GM23338 (cell line): ENCODE measurements at regions not wholly inside any gene's neighbourhood (a gene's known extent, or its start where the extent isn't known, plus 50 kb on each side); places are given as distances from the start of the nearest gene placed in this dataset.

ENCODE experiments used
- ATAC-seq: fragments of 200-7000 bp; cut with Tn5 transposase; 3 replicates; pipeline ENCODE4 v1.9.1; 2020
- DNase-seq: peaks from one replicate; pipeline ENCODE4 v3.0.0-alpha.2; 2015; ENCODE audit warnings: low spot score
- H2AFZ ChIP-seq: fragments of 200-600 bp; sonication (generic); 2 replicates; pipeline ENCODE4 v1.8.0; 2016; ENCODE audit warnings: antibody characterized with exemption, mild to moderate bottlenecking, moderate library complexity
- H3F3A ChIP-seq: fragments of 200-600 bp; sonication (generic); replicated peaks from 2 replicates; pipeline ENCODE4 v1.8.0; 2017; ENCODE audit warnings: antibody characterized with exemption, mixed run types, low read depth
- H3K27ac ChIP-seq: fragments of 200-600 bp; sonication (generic); 2 replicates; pipeline ENCODE4 v1.6.1; 2016; ENCODE audit warnings: low read depth
- H3K27me3 ChIP-seq: fragments of 200-600 bp; sonication (generic); 2 replicates; pipeline ENCODE4 v1.8.0; 2016; ENCODE audit warnings: mild to moderate bottlenecking, mixed run types, moderate library complexity; ENCODE audit not compliant: insufficient read depth
- H3K36me3 ChIP-seq: fragments of 200-600 bp; sonication (generic); 2 replicates; pipeline ENCODE4 v1.8.0; 2016; ENCODE audit warnings: mild to moderate bottlenecking; ENCODE audit not compliant: insufficient read depth
- H3K4me1 ChIP-seq: fragments of 200-600 bp; sonication (generic); 2 replicates; pipeline ENCODE4 v1.8.0; 2016; ENCODE audit warnings: mild to moderate bottlenecking, moderate library complexity; ENCODE audit not compliant: insufficient read depth
- H3K4me2 ChIP-seq: fragments of 200-600 bp; sonication (generic); 2 replicates; pipeline ENCODE4 v1.7.1; 2017; ENCODE audit warnings: mixed run types
- H3K4me3 ChIP-seq: fragments of 200-600 bp; sonication (generic); 2 replicates; pipeline ENCODE4 v1.6.1; 2016; ENCODE audit warnings: mixed run types
- H3K79me2 ChIP-seq: fragments of 200-600 bp; sonication (generic); replicated peaks from 2 replicates; pipeline ENCODE4 v1.8.0; 2017; ENCODE audit warnings: mild to moderate bottlenecking; ENCODE audit not compliant: insufficient read depth
- H3K9me2 ChIP-seq: fragments of 200-600 bp; sonication (generic); 2 replicates; pipeline ENCODE4 v1.8.0; 2017; ENCODE audit not compliant: insufficient read depth
- H4K20me1 ChIP-seq: fragments of 200-600 bp; sonication (generic); replicated peaks from 2 replicates; pipeline ENCODE4 v1.8.0; 2017; ENCODE audit warnings: mild to moderate bottlenecking; ENCODE audit not compliant: insufficient read depth
- H3K27ac Mint-ChIP-seq: 2 replicates; pipeline ENCODE4 v1.8.0; 2020; ENCODE audit warnings: inconsistent platforms, mild to moderate bottlenecking, moderate library complexity, mixed read lengths
- H3K27me3 Mint-ChIP-seq: 3 replicates; pipeline ENCODE4 v1.8.0; 2022; ENCODE audit warnings: low read depth, mild to moderate bottlenecking, moderate library complexity, mixed read lengths, inconsistent platforms; ENCODE audit not compliant: insufficient read depth, poor library complexity
- H3K36me3 Mint-ChIP-seq: 3 replicates; pipeline ENCODE4 v1.8.0; 2021; ENCODE audit warnings: low read depth, mild to moderate bottlenecking, inconsistent platforms, moderate library complexity, mixed read lengths
- H3K4me1 Mint-ChIP-seq: 3 replicates; pipeline ENCODE4 v1.8.0; 2020; ENCODE audit warnings: mild to moderate bottlenecking, inconsistent platforms, mixed read lengths
- H3K4me3 Mint-ChIP-seq: 3 replicates; pipeline ENCODE4 v1.8.0; 2021; ENCODE audit warnings: moderate library complexity, mild to moderate bottlenecking, inconsistent platforms, mixed read lengths
- H3K9me3 Mint-ChIP-seq: 3 replicates; pipeline ENCODE4 v1.8.0; 2020; ENCODE audit warnings: moderate library complexity, mild to moderate bottlenecking, inconsistent platforms, mixed read lengths
- EZH2 ChIP-seq: fragments of 200-600 bp; sonication (generic); IDR thresholded peaks from one replicate; pipeline ENCODE4 v1.8.0; 2017; ENCODE audit warnings: antibody characterized with exemption, mild to moderate bottlenecking, low read depth; ENCODE audit not compliant: unreplicated experiment
- EZH2phosphoT487 ChIP-seq: fragments of 200-600 bp; sonication (generic); IDR thresholded peaks from one replicate; pipeline ENCODE4 v1.8.1; 2018; ENCODE audit warnings: antibody characterized with exemption; ENCODE audit not compliant: unreplicated experiment
- JUNB ChIP-seq: IDR thresholded peaks from one replicate; pipeline ENCODE4 v1.6.1; 2016; ENCODE audit warnings: antibody characterized with exemption; ENCODE audit not compliant: unreplicated experiment
- NANOG ChIP-seq: IDR thresholded peaks from 2 replicates; pipeline ENCODE4 v1.6.1; 2016; ENCODE audit warnings: antibody characterized with exemption, borderline replicate concordance
- POLR2AphosphoS5 ChIP-seq: IDR thresholded peaks from 2 replicates; pipeline ENCODE4 v1.6.1; 2016; ENCODE audit warnings: antibody characterized with exemption, low read depth
- STAT1 ChIP-seq: IDR thresholded peaks from one replicate; pipeline ENCODE4 v1.6.1; 2016; ENCODE audit warnings: antibody characterized with exemption; ENCODE audit not compliant: unreplicated experiment
- ZNF114 ChIP-seq: fragments of 250-450 bp; sonication (Bioruptor Pico); IDR thresholded peaks from 2 replicates; pipeline ENCODE4 v1.5.0; 2020; ENCODE audit warnings: mild to moderate bottlenecking, moderate library complexity
- ZNF331 ChIP-seq: fragments of 250-450 bp; sonication (Bioruptor Pico); IDR thresholded peaks from 2 replicates; pipeline ENCODE4 v1.5.0; 2020; ENCODE audit warnings: low read depth, mild to moderate bottlenecking, moderate library complexity
- TF ChIP-seq, protein P1 (sequence below), 2 experiments: fragments of 200-600 bp in 1 of 2; sonication (generic) in 1 of 2; conservative IDR thresholded peaks; 2 replicates each; pipeline versions ENCODE4 v1.5.1 to v1.6.1; 2016 to 2017; ENCODE audit warnings: antibody characterized with exemption in 2 of 2, low read depth in 2 of 2, mild to moderate bottlenecking in 2 of 2, moderate library complexity in 1 of 2
- TF ChIP-seq, protein P2 (sequence below): fragments of 250-450 bp; sonication (Bioruptor Pico); IDR thresholded peaks from 2 replicates; pipeline ENCODE4 v1.5.0; 2020; ENCODE audit warnings: mild to moderate bottlenecking, moderate library complexity

DNA sequence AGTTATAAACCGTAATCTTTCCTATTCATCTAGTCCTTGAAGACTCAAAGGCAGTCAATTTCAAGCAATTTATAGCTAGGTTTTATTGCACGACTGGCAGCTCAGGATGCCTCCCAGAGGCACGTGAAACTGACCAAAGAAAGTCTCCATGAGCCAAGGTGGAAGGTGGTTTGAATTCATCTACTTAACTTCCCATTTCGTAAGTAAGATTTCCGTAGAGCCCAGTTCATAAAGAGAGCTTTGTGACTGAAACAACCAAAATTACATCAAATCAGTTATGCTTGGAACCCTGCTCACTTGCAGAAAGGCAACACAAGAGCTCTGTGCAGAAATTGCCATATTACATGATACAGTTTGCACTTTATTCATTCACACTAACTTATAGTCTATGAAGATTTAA lies 556.0 kb downstream of the TRIML1 start:
- no peak overlapping the region for H3K4me2 ChIP-seq
- H2AFZ ChIP-seq, result 0 out of 2 replicates have a peak overlapping the region, but pooled peaks have one; percentile 10
- no peaks in the 10 kb centered on the region for H3F3A ChIP-seq
- H3K27ac Mint-ChIP-seq, result no peak overlapping the region
- H3K79me2 ChIP-seq, result no peaks in the 10 kb centered on the region
- DNase-seq (no peak), ATAC-seq (no peak)
- no peaks in the 10 kb centered on the region for H3K36me3 Mint-ChIP-seq
- H3K9me2 ChIP-seq, result no peaks in the 10 kb centered on the region
- H3K4me1 Mint-ChIP-seq, result no peaks in the 10 kb centered on the region
- H3K4me1 ChIP-seq, result no peaks in the 10 kb centered on the region
- no peak overlapping the region for H3K27ac ChIP-seq
- no peaks in the 10 kb centered on the region for H4K20me1 ChIP-seq
- H3K4me3 Mint-ChIP-seq, result no peak overlapping the region
- no peaks in the 10 kb centered on the region for H3K36me3 ChIP-seq
- no peaks in the 10 kb centered on the region for H3K27me3 Mint-ChIP-seq
- no peaks in the 10 kb centered on the region for H3K9me3 Mint-ChIP-seq
- no peak overlapping the region for H3K4me3 ChIP-seq
- H3K27me3 ChIP-seq, result no peaks in the 10 kb centered on the region
- TF ChIP-seq ZNF331 (CRISPR knock-in tag) (no peak), JUNB (no peak), ZNF114 (CRISPR knock-in tag) (no peak), STAT1 (no peak), POLR2AphosphoS5 (no peak), EZH2 (no peak), NANOG (no peak), EZH2phosphoT487 (no peak)
- TF ChIP-seq, protein P1, sequence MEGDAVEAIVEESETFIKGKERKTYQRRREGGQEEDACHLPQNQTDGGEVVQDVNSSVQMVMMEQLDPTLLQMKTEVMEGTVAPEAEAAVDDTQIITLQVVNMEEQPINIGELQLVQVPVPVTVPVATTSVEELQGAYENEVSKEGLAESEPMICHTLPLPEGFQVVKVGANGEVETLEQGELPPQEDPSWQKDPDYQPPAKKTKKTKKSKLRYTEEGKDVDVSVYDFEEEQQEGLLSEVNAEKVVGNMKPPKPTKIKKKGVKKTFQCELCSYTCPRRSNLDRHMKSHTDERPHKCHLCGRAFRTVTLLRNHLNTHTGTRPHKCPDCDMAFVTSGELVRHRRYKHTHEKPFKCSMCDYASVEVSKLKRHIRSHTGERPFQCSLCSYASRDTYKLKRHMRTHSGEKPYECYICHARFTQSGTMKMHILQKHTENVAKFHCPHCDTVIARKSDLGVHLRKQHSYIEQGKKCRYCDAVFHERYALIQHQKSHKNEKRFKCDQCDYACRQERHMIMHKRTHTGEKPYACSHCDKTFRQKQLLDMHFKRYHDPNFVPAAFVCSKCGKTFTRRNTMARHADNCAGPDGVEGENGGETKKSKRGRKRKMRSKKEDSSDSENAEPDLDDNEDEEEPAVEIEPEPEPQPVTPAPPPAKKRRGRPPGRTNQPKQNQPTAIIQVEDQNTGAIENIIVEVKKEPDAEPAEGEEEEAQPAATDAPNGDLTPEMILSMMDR (conservative IDR thresholded peaks at IDR 0.05; ENCODE audit: low read depth in 2 of 2), result no peak
- TF ChIP-seq, protein P2, sequence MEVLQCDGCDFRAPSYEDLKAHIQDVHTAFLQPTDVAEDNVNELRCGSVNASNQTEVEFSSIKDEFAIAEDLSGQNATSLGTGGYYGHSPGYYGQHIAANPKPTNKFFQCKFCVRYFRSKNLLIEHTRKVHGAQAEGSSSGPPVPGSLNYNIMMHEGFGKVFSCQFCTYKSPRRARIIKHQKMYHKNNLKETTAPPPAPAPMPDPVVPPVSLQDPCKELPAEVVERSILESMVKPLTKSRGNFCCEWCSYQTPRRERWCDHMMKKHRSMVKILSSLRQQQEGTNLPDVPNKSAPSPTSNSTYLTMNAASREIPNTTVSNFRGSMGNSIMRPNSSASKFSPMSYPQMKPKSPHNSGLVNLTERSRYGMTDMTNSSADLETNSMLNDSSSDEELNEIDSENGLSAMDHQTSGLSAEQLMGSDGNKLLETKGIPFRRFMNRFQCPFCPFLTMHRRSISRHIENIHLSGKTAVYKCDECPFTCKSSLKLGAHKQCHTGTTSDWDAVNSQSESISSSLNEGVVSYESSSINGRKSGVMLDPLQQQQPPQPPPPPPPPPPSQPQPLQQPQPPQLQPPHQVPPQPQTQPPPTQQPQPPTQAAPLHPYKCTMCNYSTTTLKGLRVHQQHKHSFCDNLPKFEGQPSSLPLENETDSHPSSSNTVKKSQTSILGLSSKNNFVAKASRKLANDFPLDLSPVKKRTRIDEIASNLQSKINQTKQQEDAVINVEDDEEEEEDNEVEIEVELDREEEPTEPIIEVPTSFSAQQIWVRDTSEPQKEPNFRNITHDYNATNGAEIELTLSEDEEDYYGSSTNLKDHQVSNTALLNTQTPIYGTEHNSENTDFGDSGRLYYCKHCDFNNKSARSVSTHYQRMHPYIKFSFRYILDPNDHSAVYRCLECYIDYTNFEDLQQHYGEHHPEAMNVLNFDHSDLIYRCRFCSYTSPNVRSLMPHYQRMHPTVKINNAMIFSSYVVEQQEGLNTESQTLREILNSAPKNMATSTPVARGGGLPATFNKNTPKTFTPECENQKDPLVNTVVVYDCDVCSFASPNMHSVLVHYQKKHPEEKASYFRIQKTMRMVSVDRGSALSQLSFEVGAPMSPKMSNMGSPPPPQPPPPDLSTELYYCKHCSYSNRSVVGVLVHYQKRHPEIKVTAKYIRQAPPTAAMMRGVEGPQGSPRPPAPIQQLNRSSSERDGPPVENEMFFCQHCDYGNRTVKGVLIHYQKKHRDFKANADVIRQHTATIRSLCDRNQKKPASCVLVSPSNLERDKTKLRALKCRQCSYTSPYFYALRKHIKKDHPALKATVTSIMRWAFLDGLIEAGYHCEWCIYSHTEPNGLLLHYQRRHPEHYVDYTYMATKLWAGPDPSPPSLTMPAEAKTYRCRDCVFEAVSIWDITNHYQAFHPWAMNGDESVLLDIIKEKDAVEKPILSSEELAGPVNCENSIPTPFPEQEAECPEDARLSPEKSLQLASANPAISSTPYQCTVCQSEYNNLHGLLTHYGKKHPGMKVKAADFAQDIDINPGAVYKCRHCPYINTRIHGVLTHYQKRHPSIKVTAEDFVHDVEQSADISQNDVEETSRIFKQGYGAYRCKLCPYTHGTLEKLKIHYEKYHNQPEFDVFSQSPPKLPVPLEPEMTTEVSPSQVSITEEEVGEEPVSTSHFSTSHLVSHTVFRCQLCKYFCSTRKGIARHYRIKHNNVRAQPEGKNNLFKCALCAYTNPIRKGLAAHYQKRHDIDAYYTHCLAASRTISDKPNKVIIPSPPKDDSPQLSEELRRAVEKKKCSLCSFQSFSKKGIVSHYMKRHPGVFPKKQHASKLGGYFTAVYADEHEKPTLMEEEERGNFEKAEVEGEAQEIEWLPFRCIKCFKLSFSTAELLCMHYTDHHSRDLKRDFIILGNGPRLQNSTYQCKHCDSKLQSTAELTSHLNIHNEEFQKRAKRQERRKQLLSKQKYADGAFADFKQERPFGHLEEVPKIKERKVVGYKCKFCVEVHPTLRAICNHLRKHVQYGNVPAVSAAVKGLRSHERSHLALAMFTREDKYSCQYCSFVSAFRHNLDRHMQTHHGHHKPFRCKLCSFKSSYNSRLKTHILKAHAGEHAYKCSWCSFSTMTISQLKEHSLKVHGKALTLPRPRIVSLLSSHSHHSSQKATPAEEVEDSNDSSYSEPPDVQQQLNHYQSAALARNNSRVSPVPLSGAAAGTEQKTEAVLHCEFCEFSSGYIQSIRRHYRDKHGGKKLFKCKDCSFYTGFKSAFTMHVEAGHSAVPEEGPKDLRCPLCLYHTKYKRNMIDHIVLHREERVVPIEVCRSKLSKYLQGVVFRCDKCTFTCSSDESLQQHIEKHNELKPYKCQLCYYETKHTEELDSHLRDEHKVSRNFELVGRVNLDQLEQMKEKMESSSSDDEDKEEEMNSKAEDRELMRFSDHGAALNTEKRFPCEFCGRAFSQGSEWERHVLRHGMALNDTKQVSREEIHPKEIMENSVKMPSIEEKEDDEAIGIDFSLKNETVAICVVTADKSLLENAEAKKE (CRISPR knock-in tag), result no peak
